ENCODE measurements at regions not wholly inside any gene's neighbourhood (a gene's known extent, or its start where the extent isn't known, plus 50 kb on each side); places are given as distances from the start of the nearest gene placed in this dataset.
"Not testable (repeated sequence)": the region's sequence is repeated elsewhere in the genome, so short reads cannot be mapped to it uniquely, and the experiment has no call there.

- DNase-seq (ENCODE audit: low read depth in 4 of 4, low spot score in 2 of 4): no peak
These were observed 134.6 kb upstream of the TBCA start for GRCh38 chr5:77910602-77911188.

DNA sequence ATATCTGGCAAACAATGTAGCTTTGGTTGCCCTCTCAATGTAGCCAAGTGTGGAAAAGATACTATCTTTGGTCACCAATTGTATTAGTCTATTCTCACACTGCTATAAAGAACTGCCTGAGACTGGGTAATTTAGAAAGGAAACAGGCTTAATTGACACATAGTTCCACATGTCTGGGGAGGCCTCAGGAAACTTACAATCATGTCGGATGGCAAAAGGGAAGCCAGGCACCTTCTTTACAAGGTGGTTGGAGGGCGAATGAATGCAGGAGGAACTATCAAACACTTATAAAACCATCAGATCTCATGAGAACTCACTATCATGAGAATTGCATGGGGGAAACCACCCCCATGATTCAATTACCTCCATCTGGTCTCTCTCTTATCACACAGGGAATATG lies 133.1 kb upstream of the TBCA start:
- DNase-seq (ENCODE audit: low read depth in 4 of 4, low spot score in 2 of 4): no peak

GRCh38 chr5:77908787-77909186 lies 132.6 kb upstream of the TBCA start:
- no peak for DNase-seq (ENCODE audit: low read depth in 4 of 4, low spot score in 2 of 4)

DNA sequence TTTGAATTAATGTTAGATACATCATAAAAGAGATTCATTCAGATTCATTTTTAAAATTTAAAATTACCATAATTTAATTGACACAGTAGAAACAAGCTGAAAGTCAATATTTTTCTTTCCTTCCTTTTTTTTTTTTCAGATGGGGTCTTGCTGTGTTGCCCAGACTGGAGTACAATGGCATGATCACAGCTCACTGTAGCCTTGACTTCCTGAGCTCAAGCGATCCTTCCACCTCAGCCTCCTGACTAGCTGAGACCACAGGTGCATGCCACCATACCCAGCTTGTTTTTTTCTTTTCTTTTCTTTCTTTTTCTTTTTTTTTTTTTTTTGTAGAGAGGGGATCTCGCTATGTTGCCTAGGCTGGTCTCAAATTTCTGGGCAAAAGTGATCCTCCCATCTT lies 131.6 kb upstream of the TBCA start:
- DNase-seq (ENCODE audit: low read depth in 4 of 4, low spot score in 2 of 4): no peak

DNA sequence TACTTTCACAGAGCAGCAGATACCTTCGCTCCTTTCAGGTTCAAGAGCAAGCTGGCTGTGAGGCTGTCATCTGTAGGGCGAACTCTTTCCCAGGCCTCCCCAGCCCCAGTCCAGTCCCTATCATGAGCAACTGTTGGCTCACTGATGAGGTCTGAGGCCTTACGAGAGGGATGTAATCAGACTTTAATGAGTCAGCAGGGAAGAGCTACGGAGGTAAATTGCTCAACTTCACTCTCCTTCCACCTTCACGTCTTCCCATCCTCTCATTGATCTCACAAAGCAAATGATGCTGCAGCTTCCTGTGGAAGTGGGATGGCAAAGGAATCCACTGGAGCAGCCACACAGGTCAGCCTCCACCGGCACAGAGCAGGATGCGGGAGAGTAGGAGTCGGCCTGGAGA lies 130.7 kb upstream of the TBCA start:
- DNase-seq (ENCODE audit: low read depth in 4 of 4, low spot score in 2 of 4): no peak

DNA sequence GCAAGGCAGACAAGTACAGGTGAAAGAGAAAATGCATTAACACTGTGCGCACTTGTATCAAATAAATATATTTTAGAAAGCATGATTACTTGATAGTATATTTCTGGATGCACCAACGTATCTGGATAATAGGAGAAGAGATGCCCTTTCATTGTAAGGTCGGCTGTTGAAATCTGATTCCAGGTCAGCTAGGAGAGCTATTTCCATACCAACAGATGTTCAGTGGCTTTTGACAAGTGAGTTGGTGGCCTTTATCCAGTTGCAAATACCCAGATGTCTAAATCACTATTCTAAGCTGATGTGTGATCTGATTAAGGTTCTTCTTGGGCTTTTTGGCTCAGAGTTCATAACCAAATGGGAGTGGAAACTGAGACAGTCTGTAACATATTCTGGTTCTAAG lies 128.2 kb upstream of the TBCA start:
- DNase-seq (ENCODE audit: low read depth in 4 of 4, low spot score in 2 of 4): no peak

GRCh38 chr5:77900691-77901090 lies 124.6 kb upstream of the TBCA start:
- no peak for DNase-seq (ENCODE audit: low read depth in 4 of 4, low spot score in 2 of 4)

- DNase-seq (ENCODE audit: low read depth in 4 of 4, low spot score in 2 of 4): no peak
These were observed 122.2 kb upstream of the TBCA start for GRCh38 chr5:77898385-77898784.

GRCh38 chr5:77896338-77896737 lies 120.2 kb upstream of the TBCA start:
- no peak for DNase-seq (ENCODE audit: low read depth in 4 of 4, low spot score in 2 of 4)

DNA sequence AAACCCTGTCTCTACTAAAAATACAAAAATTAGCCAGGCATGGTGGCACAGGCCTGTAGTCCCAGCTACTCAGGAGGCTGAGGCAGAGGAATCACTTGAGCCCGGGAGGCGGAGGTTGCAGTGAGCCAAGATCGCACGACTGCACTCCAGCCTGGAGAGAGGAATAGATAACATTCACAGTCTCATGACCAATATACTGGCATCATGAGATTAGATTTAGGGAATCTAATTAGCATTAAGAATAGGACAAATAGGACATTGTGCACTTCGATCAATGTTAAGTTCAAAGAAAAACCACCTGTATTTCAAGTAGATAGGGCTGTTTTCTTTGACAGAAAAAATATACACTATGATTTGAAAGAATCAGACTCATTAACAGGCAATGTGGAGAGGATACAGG lies 118.0 kb upstream of the TBCA start:
- DNase-seq (ENCODE audit: low read depth in 4 of 4, low spot score in 2 of 4): not testable (repeated sequence)

GRCh38 chr5:77893225-77893860 lies 117.2 kb upstream of the TBCA start:
- DNase-seq (ENCODE audit: low read depth in 4 of 4, low spot score in 2 of 4): no peak

DNA sequence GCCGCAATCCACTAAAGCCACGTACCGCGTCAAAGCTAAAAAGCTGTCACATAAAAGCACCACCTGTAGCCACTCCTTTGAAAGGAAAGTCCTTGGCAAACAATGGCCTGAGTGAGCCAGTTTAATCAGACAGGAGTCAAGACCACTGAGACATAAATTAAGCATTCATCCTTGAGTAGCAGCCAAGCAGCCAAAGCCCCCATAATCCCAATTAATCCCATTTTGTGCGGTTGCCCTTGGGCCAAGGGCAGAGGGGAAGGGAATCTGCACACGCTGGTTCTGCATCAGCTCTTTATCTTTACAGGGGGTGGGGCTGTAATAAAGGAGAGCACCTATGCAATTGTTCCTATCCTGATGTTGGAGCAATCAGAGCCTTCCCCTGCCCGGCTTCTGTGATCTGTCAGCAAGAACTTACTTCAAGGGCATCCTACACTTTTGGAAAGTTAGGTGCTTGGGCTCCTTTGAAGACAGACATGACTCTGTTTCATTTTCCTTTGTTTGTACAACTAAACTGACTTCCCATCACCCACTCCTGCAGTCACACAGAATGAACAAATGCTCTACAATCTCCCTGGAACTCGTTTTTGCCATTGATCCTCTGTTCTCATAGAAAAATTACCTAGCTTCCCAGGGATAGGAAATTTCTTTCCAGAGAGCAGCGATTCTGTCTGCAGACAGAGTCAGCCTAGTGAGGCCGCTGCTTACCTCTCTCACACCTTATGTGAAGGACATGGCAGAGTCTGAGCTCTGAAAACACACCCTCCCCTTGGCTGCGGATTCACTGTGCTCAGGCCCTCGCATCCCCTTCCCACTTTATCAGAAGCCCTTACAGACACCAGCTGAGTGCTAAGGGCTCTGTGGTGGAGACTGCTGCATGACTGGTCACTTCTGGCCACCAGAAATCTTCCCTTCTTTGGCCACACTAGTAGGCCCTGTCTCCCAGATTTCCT lies 116.2 kb upstream of the TBCA start:
- DNase-seq (ENCODE audit: low read depth in 4 of 4, low spot score in 2 of 4): no peak

DNA sequence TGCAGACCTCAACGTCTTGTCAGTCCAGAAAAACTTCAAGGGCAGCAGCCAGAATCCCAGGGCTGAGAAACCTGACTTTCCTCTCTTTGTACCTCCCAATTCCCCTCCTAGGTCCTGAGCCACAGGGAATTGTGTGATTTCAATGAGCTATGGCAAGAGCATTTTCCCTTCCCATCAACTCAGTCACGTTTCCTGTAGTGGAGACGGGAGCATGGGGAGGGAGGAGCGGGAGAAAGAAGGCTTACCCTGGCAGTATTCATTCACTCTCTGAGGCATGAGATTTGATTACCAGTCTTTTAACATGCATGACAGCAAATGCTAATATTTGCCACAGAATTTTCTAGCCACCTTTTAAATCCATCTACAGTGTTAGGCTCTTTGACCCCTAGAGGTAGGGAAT lies 109.4 kb upstream of the TBCA start:
- no peak for DNase-seq (ENCODE audit: low read depth in 4 of 4, low spot score in 2 of 4)

DNA sequence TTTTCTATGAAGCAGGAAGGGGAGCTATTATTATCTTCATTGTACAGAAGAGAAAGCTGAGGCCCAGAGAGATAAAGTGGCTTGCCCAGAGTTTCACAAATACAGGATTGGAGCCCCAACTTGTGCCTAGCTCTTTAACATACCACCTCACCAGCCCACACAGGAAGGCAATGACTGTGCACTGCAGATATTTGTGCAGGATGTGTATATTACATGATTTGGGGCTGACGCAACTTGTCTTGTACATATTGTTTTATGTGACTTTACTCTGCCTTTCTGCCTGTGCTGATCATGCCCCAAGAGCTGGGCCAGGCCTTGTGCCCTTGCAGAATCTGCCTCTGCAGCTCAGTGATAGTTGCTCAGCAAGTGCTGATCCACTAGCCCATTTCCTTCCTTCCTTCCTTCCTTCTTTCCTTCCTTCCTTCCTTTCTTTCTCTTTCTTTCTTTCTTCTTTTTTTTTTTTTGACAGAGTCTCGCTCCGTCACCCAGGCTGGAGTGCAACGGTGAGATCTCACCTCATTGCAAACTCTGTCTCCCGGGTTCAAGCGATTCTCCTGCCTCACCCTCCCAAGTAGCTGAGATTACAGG lies 106.6 kb upstream of the TBCA start:
- DNase-seq (ENCODE audit: low read depth in 4 of 4, low spot score in 2 of 4): no peak

DNA sequence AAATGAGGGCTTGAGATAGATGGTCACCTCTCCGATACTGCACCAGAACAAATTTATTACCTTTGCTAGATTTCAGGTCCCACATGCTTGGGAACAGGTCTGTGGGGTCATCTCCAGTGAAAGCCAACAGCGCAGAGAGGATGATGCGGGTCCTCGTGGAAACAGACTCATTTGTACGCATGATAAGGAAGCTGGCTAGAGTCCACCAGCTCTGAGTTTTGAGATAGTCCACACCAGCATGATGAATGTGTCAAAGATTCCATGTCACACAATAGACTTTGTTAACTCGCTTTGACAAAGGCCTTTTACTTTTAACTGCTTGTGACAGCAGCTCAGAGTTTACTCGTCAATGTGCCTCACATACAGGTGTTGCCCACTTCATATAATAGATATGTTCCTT lies 105.4 kb upstream of the TBCA start:
- DNase-seq (ENCODE audit: low read depth in 4 of 4, low spot score in 2 of 4): no peak

- DNase-seq (ENCODE audit: low read depth in 4 of 4, low spot score in 2 of 4): no peak
These were observed 101.6 kb upstream of the TBCA start for GRCh38 chr5:77877516-77878355.

GRCh38 chr5:77876862-77877502 lies 100.8 kb upstream of the TBCA start:
- DNase-seq (ENCODE audit: low read depth in 4 of 4, low spot score in 2 of 4): no peak

GRCh38 chr5:77876316-77876715 lies 100.2 kb upstream of the TBCA start:
- DNase-seq (ENCODE audit: low read depth in 4 of 4, low spot score in 2 of 4): no peak

- DNase-seq (ENCODE audit: low read depth in 4 of 4, low spot score in 2 of 4): no peak
These were observed 98.6 kb upstream of the TBCA start for GRCh38 chr5:77874691-77875090.

- DNase-seq (ENCODE audit: low read depth in 4 of 4, low spot score in 2 of 4): no peak
These were observed 97.1 kb upstream of the TBCA start for GRCh38 chr5:77873239-77873638.
